IgD-negative memory B cell (primary cell): ENCODE measurements at regions not wholly inside any gene's neighbourhood (a gene's known extent, or its start where the extent isn't known, plus 50 kb on each side); places are given as distances from the start of the nearest gene placed in this dataset.

Experiments used
- H3K27ac Mint-ChIP-seq, 3 donors: one replicate each; pipeline ENCODE4 v1.8.0; 2020 to 2022; ENCODE audit warnings: mild to moderate bottlenecking in 3 of 3, mixed read lengths in 3 of 3, moderate library complexity in 1 of 3
- H3K27me3 Mint-ChIP-seq: one replicate; pipeline ENCODE4 v1.8.0; 2021; ENCODE audit warnings: mixed read lengths
- H3K36me3 Mint-ChIP-seq: one replicate; pipeline ENCODE4 v1.8.0; 2020; ENCODE audit warnings: mild to moderate bottlenecking, mixed read lengths
- H3K4me1 Mint-ChIP-seq, 3 donors: one replicate each; pipeline ENCODE4 v1.8.0; 2020 to 2022; ENCODE audit warnings: mixed read lengths in 3 of 3, mild to moderate bottlenecking in 1 of 3
- H3K4me3 Mint-ChIP-seq, 4 donors: one replicate each; pipeline ENCODE4 v1.8.0; 2020 to 2022; ENCODE audit warnings: mild to moderate bottlenecking in 4 of 4, mixed read lengths in 4 of 4, moderate library complexity in 3 of 4
- H3K9me3 Mint-ChIP-seq, 3 donors: one replicate each; pipeline ENCODE4 v1.8.0; 2020 to 2021; ENCODE audit warnings: mixed read lengths in 3 of 3, mild to moderate bottlenecking in 1 of 3

DNA sequence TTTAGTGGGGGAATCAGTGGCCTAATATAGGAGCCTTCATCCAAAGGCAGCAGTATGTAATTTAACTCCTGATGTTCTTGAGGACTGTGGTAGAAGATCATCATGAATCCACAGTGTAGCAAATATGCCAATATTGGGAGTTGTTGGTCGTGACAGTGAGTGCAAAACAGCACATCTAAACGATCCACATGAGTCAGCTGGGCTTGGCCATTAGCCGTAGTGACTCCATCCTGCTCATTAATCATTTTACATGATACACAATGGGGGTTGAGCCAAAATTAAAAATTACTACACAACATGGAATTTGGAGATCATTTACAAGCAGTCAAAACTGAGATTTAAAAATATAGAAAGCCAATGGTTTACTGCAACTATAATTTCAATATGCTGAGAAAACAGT lies 653.9 kb upstream of the CAMK1G start:
- H3K36me3 Mint-ChIP-seq: no peaks in the 10 kb centered on the region
- H3K4me1 Mint-ChIP-seq: no peaks in the 10 kb centered on the region
- no peak overlapping the region for H3K4me3 Mint-ChIP-seq
- no peak overlapping the region for H3K27ac Mint-ChIP-seq
- H3K27me3 Mint-ChIP-seq: peaks cover 5% of the 10 kb centered on the region
- H3K9me3 Mint-ChIP-seq: peaks cover 2 to 9% (median 2%) of the 10 kb centered on the region in 3 donors

DNA sequence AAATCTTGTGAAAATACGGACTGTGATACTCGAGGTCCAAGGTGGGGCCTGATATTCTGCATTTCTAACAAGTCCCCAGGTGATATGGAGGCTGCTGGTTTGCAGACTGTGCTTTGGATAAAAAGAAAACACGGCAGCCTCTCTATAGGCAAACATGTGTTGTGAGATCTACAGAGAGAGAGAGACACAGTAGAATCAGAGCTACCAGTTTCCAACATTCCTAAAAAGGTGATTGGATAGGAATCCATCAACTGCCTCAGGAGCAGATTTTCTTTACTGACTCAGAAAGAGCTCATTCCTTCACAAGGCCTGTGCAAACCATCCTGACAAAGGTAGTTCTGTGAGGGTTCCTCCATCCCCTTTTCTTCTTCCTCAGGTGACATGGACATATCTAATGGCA lies 651.6 kb upstream of the CAMK1G start:
- no peak overlapping the region for H3K27ac Mint-ChIP-seq
- no peak overlapping the region for H3K4me3 Mint-ChIP-seq
- no peaks in the 10 kb centered on the region for H3K4me1 Mint-ChIP-seq
- peaks cover 5% of the 10 kb centered on the region for H3K27me3 Mint-ChIP-seq
- H3K9me3 Mint-ChIP-seq: peaks cover 0 to 3% (median 0%) of the 10 kb centered on the region in 3 donors
- no peaks in the 10 kb centered on the region for H3K36me3 Mint-ChIP-seq

DNA sequence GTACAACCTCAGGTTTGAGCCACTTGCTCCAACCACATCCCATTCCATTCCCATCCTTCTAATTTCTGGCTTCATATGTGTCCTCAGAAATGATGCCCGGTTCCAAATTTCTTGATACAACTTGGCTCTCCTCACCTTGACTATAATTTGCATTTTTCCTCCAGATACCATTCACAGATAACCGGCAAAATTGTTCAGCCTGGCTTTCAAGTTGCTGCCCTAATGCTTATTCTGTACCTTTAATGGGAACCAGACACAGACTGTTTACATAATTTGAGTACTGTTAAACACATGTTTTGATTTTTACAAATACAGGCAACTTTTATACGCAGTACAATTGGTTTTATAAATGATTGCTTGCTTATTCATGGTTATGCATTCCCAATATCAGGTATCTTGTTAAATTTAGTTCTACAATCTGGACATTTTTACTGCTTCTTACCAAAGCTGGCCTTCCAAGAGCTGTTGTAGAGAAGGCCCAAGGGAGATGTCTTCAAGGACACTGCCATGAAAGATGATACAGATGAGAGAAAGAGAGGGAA lies 649.5 kb upstream of the CAMK1G start:
- Mint-ChIP-seq H3K4me3 (no peak overlapping the region), H3K4me1 (no peaks in the 10 kb centered on the region), H3K27me3 (peaks cover 6% of the 10 kb centered on the region), H3K27ac (no peak overlapping the region), H3K36me3 (no peaks in the 10 kb centered on the region), H3K9me3 (peaks cover 0 to 3% (median 0%) of the 10 kb centered on the region in 3 donors)

DNA sequence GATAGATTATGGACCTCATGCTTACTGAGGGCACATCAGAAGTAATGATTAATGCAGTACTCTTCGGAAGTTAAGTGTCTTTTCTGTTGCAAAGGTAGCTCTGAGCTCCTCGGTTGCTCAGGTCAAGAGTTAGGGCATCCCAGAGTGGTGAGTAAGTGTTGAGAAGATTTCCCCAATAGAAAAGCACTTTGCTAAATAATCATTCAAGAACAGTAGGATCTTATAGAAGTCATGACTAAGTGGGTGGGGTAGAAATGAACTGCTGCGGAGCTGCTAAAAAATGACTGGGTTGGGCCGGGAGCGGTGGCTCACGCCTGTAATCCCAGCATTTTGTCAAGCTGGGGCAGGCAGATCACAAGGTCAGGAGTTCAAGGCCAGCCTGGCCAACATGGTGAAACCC lies 648.6 kb upstream of the CAMK1G start:
- Mint-ChIP-seq H3K27ac (no peak overlapping the region), H3K9me3 (peaks cover 0 to 3% (median 0%) of the 10 kb centered on the region in 3 donors), H3K36me3 (no peaks in the 10 kb centered on the region), H3K27me3 (peaks cover 6% of the 10 kb centered on the region), H3K4me3 (no peak overlapping the region), H3K4me1 (no peaks in the 10 kb centered on the region)

DNA sequence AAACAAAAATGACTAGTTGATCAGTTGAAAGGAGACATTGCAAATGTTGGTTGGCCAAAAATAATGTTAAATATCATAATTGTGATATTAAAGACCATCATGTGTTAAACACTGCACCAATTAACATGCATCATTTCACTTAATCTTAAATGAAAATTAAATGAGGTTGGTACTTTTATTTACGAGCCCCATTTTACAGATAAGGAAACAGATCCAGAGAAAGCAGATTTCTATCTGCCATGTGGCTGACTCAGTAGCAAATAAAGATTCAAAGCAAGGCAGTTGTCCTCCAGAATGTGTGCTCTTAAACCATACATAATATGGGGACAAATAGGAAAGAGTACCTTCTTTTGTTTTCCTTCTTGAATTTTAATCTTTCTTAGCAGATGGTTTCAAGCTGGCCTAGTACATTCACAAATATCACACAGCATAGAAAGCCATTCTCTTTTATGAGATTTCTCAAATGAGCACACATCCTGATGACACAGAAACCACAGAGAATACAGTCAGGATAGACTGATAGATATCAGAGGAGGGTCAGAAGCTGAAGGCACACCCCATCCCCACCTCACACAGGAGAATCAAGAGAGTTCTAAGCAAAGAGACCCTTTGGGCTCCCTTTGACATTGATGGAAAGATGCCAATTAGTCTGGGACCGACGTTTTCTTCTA lies 647.9 kb upstream of the CAMK1G start:
- Mint-ChIP-seq H3K27ac (no peak overlapping the region), H3K36me3 (no peaks in the 10 kb centered on the region), H3K4me1 (no peaks in the 10 kb centered on the region), H3K4me3 (no peak overlapping the region), H3K9me3 (peaks cover 0 to 3% (median 0%) of the 10 kb centered on the region in 3 donors), H3K27me3 (peaks cover 6% of the 10 kb centered on the region)

DNA sequence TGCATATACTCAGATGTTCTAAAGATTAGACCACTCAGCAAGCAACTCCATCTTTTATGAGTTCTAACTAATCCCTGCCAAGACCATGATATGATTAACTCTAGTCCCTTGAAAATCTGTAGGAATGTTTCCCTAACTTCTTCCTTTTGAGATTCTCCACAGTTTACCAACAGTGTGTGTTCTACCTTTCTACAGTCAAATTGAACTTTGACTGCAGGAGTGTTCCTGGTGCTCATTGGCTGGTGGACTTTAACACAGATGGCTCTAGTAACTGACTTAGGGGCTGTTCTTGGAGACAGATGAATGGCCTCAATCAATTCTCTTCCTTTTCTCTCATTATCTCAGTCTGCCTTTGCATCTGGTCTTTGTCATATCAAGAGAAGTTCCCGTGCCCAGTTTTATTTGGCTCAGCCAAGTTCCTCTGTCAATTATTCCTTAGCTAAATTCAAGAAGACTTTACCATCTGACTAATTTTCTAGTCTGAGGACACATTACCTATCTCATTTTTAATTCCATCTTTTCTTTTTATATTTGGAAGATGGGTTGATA lies 643.9 kb upstream of the CAMK1G start:
- H3K27me3 Mint-ChIP-seq: peaks cover 8% of the 10 kb centered on the region
- no peaks in the 10 kb centered on the region for H3K4me1 Mint-ChIP-seq
- no peak overlapping the region for H3K27ac Mint-ChIP-seq
- H3K36me3 Mint-ChIP-seq: no peaks in the 10 kb centered on the region
- H3K9me3 Mint-ChIP-seq: no peaks in the 10 kb centered on the region
- H3K4me3 Mint-ChIP-seq: no peak overlapping the region

DNA sequence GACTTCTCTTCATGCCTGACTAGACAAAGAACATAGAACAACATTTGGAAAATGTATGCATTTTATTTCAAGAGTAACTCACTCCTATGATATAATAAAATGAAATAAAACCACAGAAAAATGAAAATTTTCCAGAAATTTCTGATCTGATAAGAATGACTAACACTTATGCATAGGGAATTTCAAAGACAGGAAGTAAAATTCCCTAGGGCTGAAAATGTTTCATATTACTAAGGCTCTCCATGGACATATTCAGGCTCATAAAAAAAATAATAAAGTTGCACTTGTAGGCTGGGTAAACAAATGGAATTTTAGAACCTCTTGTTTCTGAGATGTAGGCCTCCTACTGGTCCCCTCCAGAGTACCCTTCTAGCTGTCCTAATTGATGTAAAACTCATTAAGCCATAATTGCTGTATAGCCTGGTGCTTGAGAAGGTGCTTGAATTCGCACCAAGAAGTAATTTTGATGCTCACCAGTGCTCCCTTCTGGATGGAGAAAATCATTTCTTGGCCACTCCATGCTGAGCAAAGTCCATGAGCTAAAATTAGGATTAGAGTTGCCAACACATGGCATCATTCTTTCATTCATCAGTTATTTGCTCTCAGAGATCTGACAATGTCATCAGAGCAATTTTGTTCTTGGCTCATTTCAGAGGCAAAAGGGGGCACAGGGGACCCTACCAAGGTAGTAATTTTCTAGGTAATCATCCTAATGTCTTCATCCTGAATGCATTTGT lies 641.0 kb upstream of the CAMK1G start:
- Mint-ChIP-seq H3K27me3 (peaks cover 4% of the 10 kb centered on the region), H3K4me3 (no peak overlapping the region), H3K36me3 (no peaks in the 10 kb centered on the region), H3K27ac (no peak overlapping the region), H3K9me3 (peaks cover 0 to 2% (median 0%) of the 10 kb centered on the region in 3 donors), H3K4me1 (no peaks in the 10 kb centered on the region)

DNA sequence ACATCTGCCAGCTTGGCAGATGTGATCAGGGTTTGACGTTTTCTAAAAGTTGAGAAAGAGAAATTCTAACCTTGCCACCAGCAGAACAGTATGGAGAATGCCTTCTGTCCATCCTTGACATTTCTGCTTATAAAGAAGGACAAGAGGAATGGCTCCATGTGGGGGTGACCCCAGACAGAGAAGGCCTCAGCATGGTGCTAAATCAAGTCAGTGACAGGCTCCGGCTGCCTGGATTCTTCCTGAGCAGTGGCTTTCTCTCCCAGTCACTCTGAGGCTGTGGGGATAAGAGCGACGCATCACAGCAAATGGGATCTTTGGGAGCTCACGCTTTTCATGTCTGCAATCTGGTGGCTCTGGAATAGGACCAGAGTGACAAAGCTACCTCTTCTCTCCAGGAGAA lies 640.2 kb upstream of the CAMK1G start:
- H3K27me3 Mint-ChIP-seq: peaks cover 4% of the 10 kb centered on the region
- H3K4me3 Mint-ChIP-seq: no peak overlapping the region
- peaks cover 0 to 3% (median 2%) of the 10 kb centered on the region in 3 donors for H3K9me3 Mint-ChIP-seq
- H3K36me3 Mint-ChIP-seq: no peaks in the 10 kb centered on the region
- H3K4me1 Mint-ChIP-seq: no peaks in the 10 kb centered on the region
- H3K27ac Mint-ChIP-seq: no peak overlapping the region

DNA sequence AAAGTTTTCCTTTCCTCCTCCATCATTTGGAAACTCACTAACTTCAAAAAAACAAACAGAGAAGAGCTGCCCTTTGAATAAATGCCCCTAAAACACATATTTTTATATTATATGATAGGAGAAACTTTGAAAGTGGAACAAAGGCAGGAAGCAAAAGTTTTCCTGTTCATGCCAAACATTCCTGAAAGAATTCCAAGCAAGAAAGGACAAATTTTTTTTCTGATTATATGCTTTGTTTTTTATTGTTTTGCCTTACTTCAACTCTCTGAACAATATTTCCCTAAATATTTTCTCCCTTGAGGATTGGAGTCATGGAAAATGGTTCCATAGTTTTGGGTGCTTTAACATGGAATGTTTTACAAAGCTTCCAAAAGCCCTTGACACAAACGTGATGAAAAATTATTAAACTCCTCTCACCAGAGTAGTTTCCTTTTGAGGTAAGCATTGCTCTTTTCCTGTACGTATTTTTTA lies 638.5 kb upstream of the CAMK1G start:
- Mint-ChIP-seq H3K27me3 (peaks cover 4% of the 10 kb centered on the region), H3K27ac (no peak overlapping the region), H3K9me3 (peaks cover 0 to 4% (median 2%) of the 10 kb centered on the region in 3 donors), H3K36me3 (no peaks in the 10 kb centered on the region), H3K4me1 (no peaks in the 10 kb centered on the region), H3K4me3 (no peak overlapping the region)

DNA sequence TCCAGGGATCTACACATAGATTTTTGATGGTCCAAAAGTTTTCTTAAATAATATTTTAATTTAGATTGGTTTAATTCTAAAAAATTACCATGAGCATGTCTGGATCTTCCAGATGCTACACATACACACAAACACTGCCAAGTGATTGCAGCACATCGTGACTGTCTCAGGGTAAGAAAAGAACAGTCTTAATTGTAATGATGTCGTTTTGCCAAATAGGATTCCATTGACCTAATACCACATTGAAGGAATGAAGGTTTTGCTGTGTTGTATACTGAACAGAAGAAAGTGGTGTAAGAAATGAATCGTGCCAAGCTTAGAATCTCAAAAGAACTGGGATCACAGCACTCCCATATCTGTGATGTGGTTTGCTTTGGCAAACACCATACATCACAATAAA lies 633.3 kb upstream of the CAMK1G start:
- Mint-ChIP-seq H3K9me3 (peaks cover 0 to 4% (median 0%) of the 10 kb centered on the region in 3 donors), H3K36me3 (no peaks in the 10 kb centered on the region), H3K27me3 (no peaks in the 10 kb centered on the region)

DNA sequence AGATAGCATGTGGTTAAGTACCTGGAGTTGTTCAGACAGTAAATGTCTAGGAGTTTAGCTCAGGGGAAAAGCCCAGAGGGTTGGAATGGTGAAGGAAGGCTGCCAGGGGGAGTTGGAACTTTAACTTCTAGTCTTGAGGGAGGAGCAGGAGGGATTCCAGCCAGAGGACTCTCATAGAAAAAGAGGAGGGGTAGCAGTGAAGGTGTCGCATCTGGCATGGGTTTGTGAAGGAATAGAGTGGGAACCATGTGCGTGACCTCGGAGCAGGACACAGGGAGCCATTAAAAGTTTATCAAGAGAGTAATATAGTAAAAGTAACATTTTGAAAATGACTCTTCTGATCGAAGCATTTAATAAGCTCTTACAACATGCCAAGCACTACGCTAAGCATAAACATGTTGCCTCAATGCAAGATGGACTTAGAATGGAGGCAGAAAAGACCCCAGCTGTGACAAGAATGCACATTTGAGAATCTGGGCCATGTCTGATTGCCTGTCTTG lies 632.4 kb upstream of the CAMK1G start:
- no peaks in the 10 kb centered on the region for H3K4me1 Mint-ChIP-seq
- H3K27me3 Mint-ChIP-seq: no peaks in the 10 kb centered on the region
- H3K27ac Mint-ChIP-seq: no peak overlapping the region
- H3K36me3 Mint-ChIP-seq: no peaks in the 10 kb centered on the region
- H3K4me3 Mint-ChIP-seq: no peak overlapping the region
- H3K9me3 Mint-ChIP-seq: peaks cover 0 to 4% (median 0%) of the 10 kb centered on the region in 3 donors

More for the DNA sequence above, 633.3 kb upstream of the CAMK1G start:
- no peak overlapping the region for H3K4me3 Mint-ChIP-seq
- H3K4me1 Mint-ChIP-seq: no peaks in the 10 kb centered on the region
- no peak overlapping the region for H3K27ac Mint-ChIP-seq

DNA sequence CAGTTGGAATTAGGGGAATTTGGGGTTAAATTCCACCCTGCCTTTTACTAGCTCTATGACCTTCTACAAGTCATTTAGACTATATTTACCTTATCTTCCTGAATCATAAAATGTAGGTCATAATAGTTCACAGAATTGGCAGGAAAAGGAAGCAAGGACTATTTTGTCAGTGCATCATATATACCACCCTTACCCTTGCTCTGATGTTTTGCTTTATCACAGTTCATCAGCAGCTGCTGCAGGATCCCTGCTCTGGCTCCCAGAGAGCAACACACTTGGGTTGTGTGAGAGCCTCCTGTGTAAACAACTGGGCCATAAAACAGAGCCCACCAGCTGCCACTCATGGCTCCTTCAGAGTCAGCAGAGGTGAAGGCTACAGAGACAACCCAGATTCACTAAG lies 631.6 kb upstream of the CAMK1G start:
- Mint-ChIP-seq H3K4me3 (no peak overlapping the region), H3K36me3 (no peaks in the 10 kb centered on the region), H3K27me3 (no peaks in the 10 kb centered on the region), H3K9me3 (peaks cover 0 to 4% (median 0%) of the 10 kb centered on the region in 3 donors), H3K4me1 (no peaks in the 10 kb centered on the region), H3K27ac (no peak overlapping the region)

DNA sequence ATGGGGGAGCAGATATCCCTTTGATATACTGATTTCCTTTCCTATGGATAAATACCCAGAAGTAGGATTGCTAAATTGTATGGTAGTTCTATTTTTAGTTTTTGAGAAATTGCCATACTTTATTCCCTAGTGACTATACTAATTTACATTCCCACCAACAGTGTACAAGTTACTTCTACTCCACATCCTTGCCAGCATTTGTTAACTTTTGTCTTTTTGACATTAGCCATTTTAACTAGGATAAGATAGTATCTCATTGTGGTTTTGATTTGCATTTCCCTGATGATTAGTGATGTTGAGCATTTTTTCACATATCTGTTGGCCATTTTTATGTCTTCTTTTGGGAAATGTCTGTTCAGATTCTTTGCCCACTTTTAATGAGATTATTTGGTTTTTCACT lies 620.6 kb upstream of the CAMK1G start:
- Mint-ChIP-seq H3K27me3 (no peaks in the 10 kb centered on the region), H3K27ac (no peak overlapping the region), H3K9me3 (peaks cover 1 to 16% (median 4%) of the 10 kb centered on the region in 3 donors), H3K4me3 (no peak overlapping the region), H3K4me1 (no peaks in the 10 kb centered on the region), H3K36me3 (no peaks in the 10 kb centered on the region)

DNA sequence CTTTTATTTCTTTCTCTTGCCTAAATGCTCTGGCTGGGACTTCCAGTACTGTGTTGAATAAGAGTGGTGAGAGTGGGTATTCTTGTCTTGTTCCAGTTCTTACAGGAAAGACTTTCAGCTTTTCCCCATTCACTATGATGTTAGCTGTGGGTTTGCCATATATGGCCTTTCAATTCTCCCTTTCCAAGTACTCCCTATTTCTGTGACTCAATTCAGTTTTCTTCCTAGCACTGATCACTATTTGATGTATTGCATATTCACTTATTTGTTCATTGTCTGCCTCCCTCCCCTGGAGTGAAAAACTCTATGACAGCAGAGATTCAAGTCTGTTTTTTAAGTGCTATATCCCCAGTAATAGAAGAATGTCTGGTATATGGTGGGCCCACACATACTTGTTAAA lies 618.2 kb upstream of the CAMK1G start:
- Mint-ChIP-seq H3K27ac (no peak overlapping the region), H3K27me3 (no peaks in the 10 kb centered on the region), H3K4me1 (no peaks in the 10 kb centered on the region), H3K4me3 (no peak overlapping the region), H3K36me3 (no peaks in the 10 kb centered on the region), H3K9me3 (peaks cover 0 to 7% (median 1%) of the 10 kb centered on the region in 3 donors)

DNA sequence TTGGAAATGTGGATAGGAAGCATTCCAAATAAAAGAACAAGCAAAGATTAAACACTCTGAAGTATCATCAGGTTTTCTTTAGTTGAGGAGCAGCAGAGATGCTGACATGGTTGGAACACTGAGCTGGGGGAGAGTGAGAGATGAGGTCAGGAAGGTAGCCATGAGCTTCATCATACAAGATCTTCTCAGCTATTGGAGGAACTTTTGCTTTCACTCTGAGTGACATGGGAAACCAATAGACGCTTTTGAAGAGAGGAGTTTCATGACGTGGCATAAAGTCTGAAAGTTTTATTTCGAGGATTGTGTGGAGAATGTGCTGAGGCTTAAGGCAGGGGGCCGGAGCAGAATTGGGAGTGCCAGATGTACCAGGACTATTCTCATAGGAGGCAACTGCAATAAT lies 616.2 kb upstream of the CAMK1G start:
- Mint-ChIP-seq H3K4me1 (no peaks in the 10 kb centered on the region), H3K36me3 (no peaks in the 10 kb centered on the region), H3K9me3 (peaks cover 0 to 4% (median 1%) of the 10 kb centered on the region in 3 donors)

More for the DNA sequence above, 616.2 kb upstream of the CAMK1G start:
- Mint-ChIP-seq H3K27ac (no peak overlapping the region), H3K4me3 (no peak overlapping the region), H3K27me3 (peaks cover 2% of the 10 kb centered on the region)
